SK-N-SH (cell line): ENCODE measurements at regions not wholly inside any gene's neighbourhood (a gene's known extent, or its start where the extent isn't known, plus 50 kb on each side); places are given as distances from the start of the nearest gene placed in this dataset.

Source experiments
- CTCF ChIA-PET: fragments of 300-600, 350-600 bp; formaldehyde crosslinking; extraction: SDS; loops from one replicate; lab custom pipeline; 2021; lab: Yijun Ruan, JAX
- POLR2A ChIA-PET: fragments of 350-600 bp; sonication (Branson Sonifier 250); formaldehyde crosslinking; extraction: SDS; loops from one replicate; lab custom pipeline; 2020; ENCODE audit warnings: antibody characterized with exemption, inconsistent platforms; lab: Yijun Ruan, JAX
- DNase-seq: peaks from one replicate; pipeline ENCODE4 v3.0.0; 2012
- H2AFZ ChIP-seq: fragments of 200-600 bp; sonication (generic); 2 replicates; pipeline ENCODE4 v1.8.1; 2016; ENCODE audit warnings: antibody characterized with exemption, mild to moderate bottlenecking, low read depth
- H3F3A ChIP-seq: fragments of 200-600 bp; sonication (generic); replicated peaks from 2 replicates; pipeline ENCODE3; 2016; ENCODE audit warnings: antibody characterized with exemption, mild to moderate bottlenecking; ENCODE audit not compliant: insufficient read depth
- H3K27ac ChIP-seq, 2 experiments: fragments of 200-500 bp in 1 of 2; fragments of 200-600 bp in 1 of 2; sonication (Bioruptor generic) in 1 of 2; sonication (generic), shearing (Covaris generic) in 1 of 2; 2 replicates each; pipeline versions ENCODE4 v1.5.1 to v1.6.1; 2014 to 2016; ENCODE audit warnings: low read depth in 2 of 2, inconsistent platforms in 1 of 2, low read length in 1 of 2, mild to moderate bottlenecking in 1 of 2, mixed read lengths in 1 of 2
- H3K27me3 ChIP-seq: fragments of 200-600 bp; sonication (generic), shearing (Covaris generic); 2 replicates; pipeline ENCODE4 v1.6.1; 2016; ENCODE audit warnings: mixed run types; ENCODE audit not compliant: insufficient read depth
- H3K36me3 ChIP-seq, 2 experiments: fragments of 200-500 bp in 1 of 2; fragments of 200-600 bp in 1 of 2; sonication (Bioruptor generic) in 1 of 2; sonication (generic) in 1 of 2; replicated peaks in 1 of 2; 2 replicates each; pipeline versions ENCODE3 to v1.5.1; 2014 to 2016; ENCODE audit warnings: low read length in 1 of 2, mild to moderate bottlenecking in 1 of 2; ENCODE audit not compliant: insufficient read depth in 2 of 2, control insufficient read depth in 1 of 2
- H3K4me1 ChIP-seq, 2 experiments: fragments of 200-500 bp in 1 of 2; fragments of 200-600 bp in 1 of 2; sonication (Bioruptor generic) in 1 of 2; sonication (generic), shearing (Covaris generic) in 1 of 2; 2 replicates each; pipeline versions ENCODE4 v1.5.1 to v1.6.1; 2014 to 2016; ENCODE audit warnings: low read depth in 1 of 2, low read length in 1 of 2, mixed run types in 1 of 2; ENCODE audit not compliant: insufficient read depth in 2 of 2, control insufficient read depth in 1 of 2
- H3K4me2 ChIP-seq: fragments of 200-600 bp; sonication (generic), shearing (Covaris generic); 2 replicates; pipeline ENCODE4 v1.6.1; 2017; ENCODE audit warnings: mixed run types
- H3K4me3 ChIP-seq, 2 experiments: fragments of 200-500 bp in 1 of 2; fragments of 200-600 bp in 1 of 2; sonication (Bioruptor generic) in 1 of 2; sonication (generic), shearing (Covaris generic) in 1 of 2; 2 replicates each; pipeline versions ENCODE4 v1.5.1 to v1.8.1; 2014 to 2016; ENCODE audit warnings: low read depth in 2 of 2, inconsistent platforms in 1 of 2, low read length in 1 of 2, mild to moderate bottlenecking in 1 of 2, mixed read lengths in 1 of 2, moderate library complexity in 1 of 2
- H3K79me2 ChIP-seq: fragments of 200-600 bp; sonication (generic); 2 replicates; pipeline ENCODE4 v1.8.1; 2017; ENCODE audit warnings: mild to moderate bottlenecking; ENCODE audit not compliant: insufficient read depth
- H3K9ac ChIP-seq: fragments of 200-600 bp; sonication (generic); 2 replicates; pipeline ENCODE4 v1.6.1; 2017; ENCODE audit warnings: mixed run types
- H3K9me2 ChIP-seq: fragments of 200-600 bp; sonication (generic); 2 replicates; pipeline ENCODE4 v1.6.1; 2017; ENCODE audit warnings: mixed run types
- H3K9me3 ChIP-seq: fragments of 200-600 bp; sonication (generic); 2 replicates; pipeline ENCODE4 v1.6.1; 2017; ENCODE audit warnings: mixed run types, mild to moderate bottlenecking, moderate library complexity
- H4K20me1 ChIP-seq: fragments of 200-600 bp; sonication (generic); 2 replicates; pipeline ENCODE4 v1.6.1; 2017; ENCODE audit warnings: mild to moderate bottlenecking, mixed run types; ENCODE audit not compliant: insufficient read depth
- CHD2 ChIP-seq: fragments of 150-350 bp; IDR thresholded peaks from 2 replicates; pipeline ENCODE4 v1.6.1; 2018; ENCODE audit warnings: low read length; ENCODE audit not compliant: partially characterized antibody
- FOXM1 ChIP-seq: IDR thresholded peaks from 2 replicates; pipeline ENCODE4 v1.4.0; 2012; ENCODE audit warnings: low read depth, mild to moderate bottlenecking
- IRF3 ChIP-seq: fragments of 150-350 bp; IDR thresholded peaks from 2 replicates; pipeline ENCODE4 v1.6.1; 2016; ENCODE audit warnings: mild to moderate bottlenecking, low read depth, low read length
- PBX3 ChIP-seq: IDR thresholded peaks from 2 replicates; pipeline ENCODE4; 2012
- REST ChIP-seq: IDR thresholded peaks from 2 replicates; pipeline ENCODE4 v1.6.1; 2012; ENCODE audit warnings: mild to moderate bottlenecking, low read depth, low read length, moderate library complexity
- TAF1 ChIP-seq: IDR thresholded peaks from 2 replicates; pipeline ENCODE4 v1.6.1; 2012; ENCODE audit warnings: low read depth, mild to moderate bottlenecking, low read length, moderate library complexity, borderline replicate concordance
- TEAD4 ChIP-seq: IDR thresholded peaks from 2 replicates; pipeline ENCODE4 v1.4.0; 2012; ENCODE audit warnings: mild to moderate bottlenecking, borderline replicate concordance; ENCODE audit not compliant: insufficient read depth
- USF1 ChIP-seq: IDR thresholded peaks from 2 replicates; pipeline ENCODE4 v1.4.0; 2012; ENCODE audit warnings: low read depth, borderline replicate concordance
- ZBTB33 ChIP-seq: IDR thresholded peaks from 2 replicates; pipeline ENCODE4 v1.4.0; 2012; ENCODE audit warnings: low read depth, borderline replicate concordance
- WGBS: methylation state at CpG from one replicate; pipeline ENCODE4 v1.1.6; 2017; ENCODE audit warnings: low lambda C conversion rate; 5-methylcytosine and 5-hydroxymethylcytosine counted together

- Histone ChIP-seq H3K9me2 (no peaks in the 10 kb centered on the region), H4K20me1 (no peaks in the 10 kb centered on the region), H3K27ac (no peak overlapping the region), H3K4me3 (no peak overlapping the region), H3K27me3 (no peaks in the 10 kb centered on the region), H3K9ac (no peak overlapping the region), H3K36me3 (no peaks in the 10 kb centered on the region), H3F3A (no peaks in the 10 kb centered on the region), H3K4me1 (no peaks in the 10 kb centered on the region), H3K9me3 (no peaks in the 10 kb centered on the region), H2AFZ (no peak overlapping the region), H3K4me2 (no peak overlapping the region), H3K79me2 (no peaks in the 10 kb centered on the region)
- TF ChIP-seq IRF3: no peak
- no peak for TF ChIP-seq CHD2
- no peak for TF ChIP-seq PBX3
- no peak for TF ChIP-seq FOXM1
- TF ChIP-seq REST: no peak
- no peak for TF ChIP-seq TEAD4
- no peak for TF ChIP-seq TAF1
- TF ChIP-seq USF1: no peak
- no peak for TF ChIP-seq ZBTB33
- POLR2A ChIA-PET: no interaction called here
- CTCF ChIA-PET: no interaction called here
- 54% methylated on average over 1 of the region's 1 CpG for WGBS
- DNase-seq: no peak
Measured at GRCh38 chr5:109550077-109550476, 139.7 kb upstream of the MAN2A1 start.
